T-helper 1 cell treated with Interleukin-12 subunit alpha and Interleukin-12 subunit beta and Interleukin-4 antibody, amounts not matched to agents 30 ng/mL and 1 ng/mL, for 36 hours (primary cell): ENCODE measurements at regions not wholly inside any gene's neighbourhood (a gene's known extent, or its start where the extent isn't known, plus 50 kb on each side); places are given as distances from the start of the nearest gene placed in this dataset.
"Not testable (repeated sequence)": the region's sequence is repeated elsewhere in the genome, so short reads cannot be mapped to it uniquely, and the experiment has no call there.

Experiments
- intact Hi-C: fragments of 100-400 bp; cut with micrococcal nuclease; formaldehyde crosslinking; loops from one replicate; pipeline ENCODE4 v1.15.1; 2024

GRCh38 chr3:75388486-75389124 is 275.5 kb upstream of the FRG2C start:
- intact Hi-C loops = not testable (repeated sequence)

GRCh38 chr3:75393288-75393694 is 270.8 kb upstream of the FRG2C start:
- intact Hi-C loops = not testable (repeated sequence)

- intact Hi-C loops = not testable (repeated sequence)
Observed at GRCh38 chr3:75394102-75394501, 270.0 kb upstream of the FRG2C start.

GRCh38 chr3:75394562-75395360 is 269.4 kb upstream of the FRG2C start:
- intact Hi-C loops = not testable (repeated sequence)

- intact Hi-C loops = no loop called here
Observed at GRCh38 chr3:75395580-75396315, 268.4 kb upstream of the FRG2C start.

GRCh38 chr3:75396316-75396802 is 267.8 kb upstream of the FRG2C start:
- intact Hi-C loops = no loop called here

- intact Hi-C loops = not testable (repeated sequence)
Observed at GRCh38 chr3:75397486-75397885, 266.6 kb upstream of the FRG2C start.

GRCh38 chr3:75422101-75422945 is 241.8 kb upstream of the FRG2C start:
- intact Hi-C loops = loop anchor here (1.0 kb wide), 1 partner anchor 230 kb away; no protein-coding TSS in a partner anchor

GRCh38 chr3:75425379-75425778 is 238.7 kb upstream of the FRG2C start:
- intact Hi-C loops = not testable (repeated sequence)

GRCh38 chr3:75427486-75427885 is 236.6 kb upstream of the FRG2C start:
- intact Hi-C loops = not testable (repeated sequence)

- intact Hi-C loops = not testable (repeated sequence)
Observed at GRCh38 chr3:75427906-75428305, 236.2 kb upstream of the FRG2C start.

- intact Hi-C loops = loop anchor here (1.0 kb wide), 4 partner anchors 67 to 237 kb away; no protein-coding TSS in a partner anchor
Observed at GRCh38 chr3:75429561-75430220, 234.4 kb upstream of the FRG2C start.

- intact Hi-C loops = not testable (repeated sequence)
Observed at GRCh38 chr3:75430406-75430805, 233.7 kb upstream of the FRG2C start.

- intact Hi-C loops = not testable (repeated sequence)
Observed at GRCh38 chr3:75431120-75431519, 233.0 kb upstream of the FRG2C start.

- intact Hi-C loops = not testable (repeated sequence)
Observed at GRCh38 chr3:75432466-75432865, 231.7 kb upstream of the FRG2C start.

GRCh38 chr3:75432885-75433284 is 231.2 kb upstream of the FRG2C start:
- intact Hi-C loops = not testable (repeated sequence)

GRCh38 chr3:75433295-75433694 is 230.8 kb upstream of the FRG2C start:
- intact Hi-C loops = not testable (repeated sequence)

- intact Hi-C loops = loop anchor here (2.0 kb wide), 1 partner anchor 180 kb away; no protein-coding TSS in a partner anchor
Observed at GRCh38 chr3:75434276-75434912, 229.7 kb upstream of the FRG2C start.

- intact Hi-C loops = loop anchor here (1.0 to 5.0 kb wide), 3 partner anchors 180 to 350 kb away; partner anchors contain the start of gene ZNF717
Observed at GRCh38 chr3:75434913-75435793, 229.0 kb upstream of the FRG2C start.
